GM19324 (cell line): ENCODE measurements at regions not wholly inside any gene's neighbourhood (a gene's known extent, or its start where the extent isn't known, plus 50 kb on each side); places are given as distances from the start of the nearest gene placed in this dataset.
"Not testable (repeated sequence)": the region's sequence is repeated elsewhere in the genome, so short reads cannot be mapped to it uniquely, and the experiment has no call there.

Experiments used
- ATAC-seq: cut with Tn5 transposase; IDR thresholded peaks from one replicate; pipeline ENCODE4 v1.9.1; 2021; ENCODE audit warnings: mild to moderate bottlenecking, moderate library complexity; ENCODE audit not compliant: unreplicated experiment, low FRiP score

DNA sequence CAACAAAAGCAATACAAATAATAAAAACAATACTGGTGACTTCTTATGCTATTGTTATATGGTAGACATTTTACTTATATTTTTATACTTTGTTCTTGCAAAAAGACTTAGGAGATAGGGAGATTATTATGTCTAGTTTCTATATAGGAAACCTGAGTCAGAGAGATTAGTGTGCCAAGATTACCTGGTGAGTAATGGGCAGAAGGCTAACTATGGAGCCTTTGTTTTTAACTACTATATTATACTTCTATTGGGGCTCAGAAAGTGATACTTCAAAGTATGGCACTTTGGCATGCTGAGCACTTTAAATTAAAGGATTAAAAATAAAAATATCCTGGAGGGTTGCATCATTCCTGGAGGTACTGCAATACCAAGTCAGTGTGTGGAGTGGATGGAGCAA is 117.5 kb upstream of the CLINT1 start:
- ATAC-seq: no peak

DNA sequence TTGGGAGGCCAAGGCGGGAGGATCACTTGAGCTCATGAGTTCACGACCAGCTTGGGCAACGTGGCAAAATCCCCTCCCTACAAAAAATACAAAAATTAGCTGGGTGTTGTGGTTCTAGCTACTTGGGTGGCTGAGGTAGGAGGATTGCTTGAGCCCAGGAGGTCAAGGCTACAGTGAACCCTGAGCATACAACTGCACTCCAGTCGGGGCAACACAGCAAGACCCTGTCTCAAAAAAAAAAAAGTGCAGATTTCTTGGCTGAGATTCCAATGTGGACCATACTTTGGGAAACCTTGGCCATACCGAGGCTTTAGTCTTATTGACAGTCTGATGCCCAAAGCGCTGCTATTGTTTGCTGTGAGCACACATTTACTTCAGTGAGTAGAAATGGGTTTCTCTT is 113.6 kb upstream of the CLINT1 start:
- no peak for ATAC-seq

DNA sequence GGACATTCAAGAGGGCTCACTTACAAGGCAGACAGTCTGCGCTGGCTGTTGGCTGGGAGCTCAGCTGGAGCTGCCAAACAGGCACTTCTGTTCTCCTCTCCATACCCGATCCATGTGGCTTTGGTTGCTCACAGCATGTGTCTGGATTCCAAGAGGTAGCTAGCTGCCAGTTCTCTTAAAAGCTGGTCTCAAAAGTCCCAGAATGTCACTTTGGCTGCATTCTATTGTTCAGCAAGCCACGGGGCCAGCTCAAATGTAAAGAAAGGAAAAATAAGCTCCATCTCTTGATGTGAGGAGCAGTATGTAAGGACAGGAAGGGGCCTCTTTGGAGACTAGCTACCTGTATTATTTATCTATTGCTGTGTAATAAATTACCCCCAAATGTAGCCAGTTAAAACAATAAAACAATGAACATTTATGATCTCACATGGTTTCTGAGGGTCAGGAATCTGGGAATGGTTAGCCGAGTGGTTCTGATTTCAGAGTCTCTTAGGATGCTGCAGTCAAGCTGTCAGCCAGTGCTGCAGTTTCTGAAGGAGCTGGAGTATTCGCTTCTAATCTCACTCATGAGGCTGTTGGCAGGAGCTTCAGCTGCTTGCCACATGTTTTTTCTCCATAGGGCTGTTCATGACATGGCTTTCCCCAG is 112.7 kb upstream of the CLINT1 start:
- no peak for ATAC-seq

GRCh38 chr5:157968570-157968969 is 109.6 kb upstream of the CLINT1 start:
- ATAC-seq: not testable (repeated sequence)

DNA sequence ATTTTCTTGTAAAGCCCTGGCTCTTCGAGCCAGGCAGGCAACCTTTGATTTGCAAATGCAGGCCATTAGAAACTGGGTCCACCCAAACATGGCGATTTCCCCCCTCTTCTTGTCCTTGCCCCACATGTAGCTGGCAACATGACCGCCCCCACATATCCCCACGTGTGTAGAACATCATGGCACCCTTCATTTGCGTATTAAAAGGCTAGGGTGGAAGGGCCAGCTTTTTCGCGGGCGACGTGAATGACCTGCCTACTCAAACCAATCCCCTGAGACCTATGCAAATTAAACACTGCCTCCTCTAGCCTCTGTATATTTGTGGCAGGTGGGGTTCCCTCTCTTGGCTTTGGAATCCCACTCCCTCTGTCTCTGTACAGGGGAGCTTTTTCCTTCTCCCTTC is 107.0 kb upstream of the CLINT1 start:
- no peak for ATAC-seq

- no peak for ATAC-seq
These were observed 106.2 kb upstream of the CLINT1 start for GRCh38 chr5:157965040-157965678.

DNA sequence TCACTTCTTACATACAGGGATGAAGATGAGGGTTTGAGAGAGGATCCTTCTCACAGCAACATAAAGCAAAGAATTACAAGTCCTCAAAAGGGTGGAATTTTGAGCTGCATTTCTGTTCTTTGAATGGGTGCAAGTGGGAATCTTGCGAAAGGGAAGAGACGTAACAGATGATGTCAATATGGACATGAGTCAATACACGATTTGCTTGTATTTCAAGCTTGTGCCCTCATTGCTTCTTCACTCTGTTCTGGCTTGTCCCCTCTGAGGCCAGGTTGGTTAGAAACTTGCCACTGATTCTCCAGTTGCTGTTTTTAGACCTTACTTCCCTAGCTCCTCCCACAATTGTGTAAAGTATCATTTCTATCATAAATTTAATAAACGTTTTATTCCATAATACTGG is 104.8 kb upstream of the CLINT1 start:
- no peak for ATAC-seq

DNA sequence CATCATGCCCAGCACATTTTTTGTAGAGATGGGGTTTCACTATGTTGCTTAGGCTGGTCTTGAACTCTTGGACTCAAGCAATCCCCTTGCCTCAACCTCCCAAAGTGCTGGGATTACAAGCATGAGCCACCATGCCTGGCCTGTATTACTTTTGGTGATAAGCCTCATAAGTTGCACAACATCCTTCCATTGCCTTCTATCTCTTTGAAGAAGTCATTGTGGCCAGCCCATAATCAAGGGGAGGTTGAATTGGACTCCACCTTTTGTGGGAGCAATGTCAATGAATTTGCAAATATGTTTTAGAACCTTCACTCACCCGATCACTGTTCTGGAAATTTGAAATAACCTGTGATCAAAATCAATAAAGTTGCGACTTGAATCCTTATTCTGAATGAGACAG is 104.3 kb upstream of the CLINT1 start:
- no peak for ATAC-seq

- not testable (repeated sequence) for ATAC-seq
These were observed 103.7 kb upstream of the CLINT1 start for GRCh38 chr5:157962686-157963085.

- ATAC-seq: no peak
These were observed 103.1 kb upstream of the CLINT1 start for GRCh38 chr5:157961896-157962590.

GRCh38 chr5:157961176-157961575 is 102.2 kb upstream of the CLINT1 start:
- ATAC-seq: no peak

DNA sequence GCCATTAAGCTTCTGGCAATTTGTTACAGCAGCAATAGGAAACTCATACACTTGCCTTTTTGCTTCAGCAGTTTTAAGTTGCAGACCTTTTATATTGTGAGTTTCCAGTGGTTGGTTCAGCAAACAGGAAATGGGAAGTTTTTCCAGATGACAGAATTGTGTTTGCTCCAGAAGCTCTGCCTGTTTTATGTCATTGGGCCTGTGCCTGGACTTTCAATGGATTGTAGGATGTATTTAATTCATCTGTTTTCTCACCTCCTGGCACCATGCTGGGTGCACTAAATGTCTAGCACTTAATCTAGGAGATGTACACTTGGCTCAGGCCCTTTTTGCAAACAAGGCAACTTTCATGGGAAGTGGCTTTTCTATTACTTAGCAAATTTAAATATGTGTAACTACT is 100.4 kb upstream of the CLINT1 start:
- ATAC-seq: no peak

DNA sequence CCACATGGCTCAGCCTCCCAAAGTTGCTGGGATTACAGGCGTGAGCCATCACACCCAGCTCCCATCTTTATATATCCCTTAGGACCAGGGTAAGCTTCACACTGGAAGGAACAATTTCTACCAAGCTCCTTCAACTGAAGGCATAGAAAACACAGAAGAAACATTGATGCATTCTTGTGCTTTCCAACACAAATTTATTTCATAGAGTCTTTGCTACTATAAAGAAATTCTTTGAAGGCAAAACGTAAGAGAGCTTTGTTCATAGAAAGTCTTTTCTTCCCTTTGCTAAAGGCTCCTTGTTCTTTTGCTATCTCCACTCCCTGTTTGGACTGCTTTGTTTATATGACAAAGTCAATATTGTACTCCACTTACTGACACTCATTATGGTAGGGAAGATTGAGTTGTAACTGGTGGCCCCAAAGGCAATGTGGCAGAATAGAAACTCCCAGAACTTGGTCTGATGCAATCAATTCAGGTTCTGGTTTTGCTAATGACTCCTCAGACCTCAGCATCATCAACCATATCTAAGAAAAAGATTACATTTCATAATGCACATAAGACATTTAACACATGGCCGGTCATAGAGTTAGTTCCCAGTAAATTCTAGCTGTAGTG is 97.4 kb upstream of the CLINT1 start:
- no peak for ATAC-seq

DNA sequence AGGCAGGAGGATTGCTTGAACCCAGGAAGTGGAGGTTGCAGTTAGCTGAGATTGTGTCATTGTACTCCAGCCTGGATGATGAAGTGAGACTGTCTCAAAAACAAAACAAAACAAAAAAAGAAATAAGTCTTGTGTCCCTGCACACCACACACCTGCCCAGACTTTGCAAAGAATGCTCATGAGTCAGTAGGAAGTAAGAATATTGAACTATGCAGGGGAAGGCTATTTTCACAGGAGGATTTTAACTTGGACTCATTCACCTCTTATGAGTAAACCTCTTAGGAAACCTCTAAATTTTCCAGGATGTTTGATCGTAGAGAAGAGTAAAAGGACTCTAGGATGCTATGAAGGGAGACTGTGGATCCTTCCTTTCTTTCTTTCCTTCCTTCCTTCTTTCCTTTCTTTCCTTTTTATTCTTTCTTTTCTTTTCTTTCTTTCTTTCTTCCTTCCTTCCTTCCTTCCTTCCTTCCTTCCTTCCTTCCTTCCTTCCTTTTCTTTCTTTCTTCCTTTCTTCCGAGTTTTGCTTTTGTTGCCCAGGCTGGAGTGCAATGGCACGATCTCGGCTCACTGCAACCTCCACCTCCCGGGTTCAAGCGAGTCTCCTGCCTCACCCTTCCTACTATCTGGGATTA is 96.7 kb upstream of the CLINT1 start:
- ATAC-seq: no peak

- ATAC-seq: no peak
These were observed 93.4 kb upstream of the CLINT1 start for GRCh38 chr5:157952374-157952685.

- no peak for ATAC-seq
These were observed 92.9 kb upstream of the CLINT1 start for GRCh38 chr5:157951673-157952373.

GRCh38 chr5:157949520-157949919 is 90.6 kb upstream of the CLINT1 start:
- no peak for ATAC-seq

- peak; percentile 82 for ATAC-seq
These were observed 89.9 kb upstream of the CLINT1 start for GRCh38 chr5:157948738-157949410.

GRCh38 chr5:157947156-157947555 is 88.2 kb upstream of the CLINT1 start:
- ATAC-seq: no peak

GRCh38 chr5:157945822-157946221 is 86.9 kb upstream of the CLINT1 start:
- ATAC-seq: not testable (repeated sequence)
